ENCODE measurements at regions not wholly inside any gene's neighbourhood (a gene's known extent, or its start where the extent isn't known, plus 50 kb on each side); places are given as distances from the start of the nearest gene placed in this dataset.

- DNase-seq: no peak
Observed at GRCh38 chr5:155844542-155844941, 482.4 kb upstream of the SGCD start.

- no peak for DNase-seq
Observed at GRCh38 chr5:155850370-155850769, 476.6 kb upstream of the SGCD start.

GRCh38 chr5:155866971-155867370 lies 460.0 kb upstream of the SGCD start:
- no peak for DNase-seq

- no peak for DNase-seq
Observed at GRCh38 chr5:155867522-155868088, 459.4 kb upstream of the SGCD start.

- no peak for DNase-seq
Observed at GRCh38 chr5:155870636-155871035, 456.3 kb upstream of the SGCD start.

- DNase-seq: no peak
Observed at GRCh38 chr5:155871623-155872022, 455.3 kb upstream of the SGCD start.

GRCh38 chr5:155872629-155873220 lies 454.2 kb upstream of the SGCD start:
- no peak for DNase-seq

GRCh38 chr5:155878991-155879575 lies 447.9 kb upstream of the SGCD start:
- no peak for DNase-seq

GRCh38 chr5:155884041-155884440 lies 442.9 kb upstream of the SGCD start:
- no peak for DNase-seq

GRCh38 chr5:155885199-155885598 lies 441.8 kb upstream of the SGCD start:
- DNase-seq: no peak

GRCh38 chr5:155886311-155887031 lies 440.5 kb upstream of the SGCD start:
- no peak for DNase-seq

GRCh38 chr5:155895484-155895883 lies 431.5 kb upstream of the SGCD start:
- no peak for DNase-seq

- no peak for DNase-seq
Observed at GRCh38 chr5:155897761-155898160, 429.2 kb upstream of the SGCD start.

GRCh38 chr5:155898284-155898683 lies 428.7 kb upstream of the SGCD start:
- no peak for DNase-seq

GRCh38 chr5:155903791-155904190 lies 423.2 kb upstream of the SGCD start:
- no peak for DNase-seq

- no peak for DNase-seq
Observed at GRCh38 chr5:155905364-155905763, 421.6 kb upstream of the SGCD start.

GRCh38 chr5:155906046-155906445 lies 420.9 kb upstream of the SGCD start:
- DNase-seq: no peak

- DNase-seq: no peak
Observed at GRCh38 chr5:155908543-155908942, 418.4 kb upstream of the SGCD start.

GRCh38 chr5:155912291-155912690 lies 414.7 kb upstream of the SGCD start:
- no peak for DNase-seq

GRCh38 chr5:155914766-155915165 lies 412.2 kb upstream of the SGCD start:
- no peak for DNase-seq

- DNase-seq: no peak
Observed at GRCh38 chr5:155915601-155916000, 411.4 kb upstream of the SGCD start.

GRCh38 chr5:155919126-155919525 lies 407.8 kb upstream of the SGCD start:
- DNase-seq: no peak

- DNase-seq: no peak
Observed at GRCh38 chr5:155919725-155920124, 407.2 kb upstream of the SGCD start.

Measured in left kidney (tissue), 1 donor.